HFFc6 (cell line): ENCODE measurements at regions not wholly inside any gene's neighbourhood (a gene's known extent, or its start where the extent isn't known, plus 50 kb on each side); places are given as distances from the start of the nearest gene placed in this dataset.

Experiments
- DNase-seq: peaks from one replicate; pipeline ENCODE4 v3.0.0-alpha.2; 2018
- H3K27ac Mint-ChIP-seq: 2 replicates; pipeline ENCODE4 v1.8.0; 2020; ENCODE audit warnings: mild to moderate bottlenecking, mixed read lengths
- H3K27me3 Mint-ChIP-seq: 2 replicates; pipeline ENCODE4 v1.8.0; 2021; ENCODE audit warnings: mild to moderate bottlenecking, moderate library complexity, mixed read lengths; ENCODE audit not compliant: insufficient read depth
- H3K36me3 Mint-ChIP-seq: 2 replicates; pipeline ENCODE4 v1.8.0; 2021; ENCODE audit warnings: low read depth, mixed read lengths
- H3K4me1 Mint-ChIP-seq: 2 replicates; pipeline ENCODE4 v1.8.0; 2020; ENCODE audit warnings: low read depth, mixed read lengths
- H3K4me3 Mint-ChIP-seq: 2 replicates; pipeline ENCODE4 v1.8.0; 2020; ENCODE audit warnings: mild to moderate bottlenecking, moderate library complexity, mixed read lengths
- H3K9me3 Mint-ChIP-seq: 2 replicates; pipeline ENCODE4 v1.8.0; 2020; ENCODE audit warnings: mild to moderate bottlenecking, mixed read lengths
- TF ChIP-seq, protein P1 (sequence below): fragments of 200-600 bp; sonication (generic); IDR thresholded peaks from 2 replicates; pipeline ENCODE4 v1.5.0; 2021; ENCODE audit warnings: antibody characterized with exemption, mild to moderate bottlenecking

DNA sequence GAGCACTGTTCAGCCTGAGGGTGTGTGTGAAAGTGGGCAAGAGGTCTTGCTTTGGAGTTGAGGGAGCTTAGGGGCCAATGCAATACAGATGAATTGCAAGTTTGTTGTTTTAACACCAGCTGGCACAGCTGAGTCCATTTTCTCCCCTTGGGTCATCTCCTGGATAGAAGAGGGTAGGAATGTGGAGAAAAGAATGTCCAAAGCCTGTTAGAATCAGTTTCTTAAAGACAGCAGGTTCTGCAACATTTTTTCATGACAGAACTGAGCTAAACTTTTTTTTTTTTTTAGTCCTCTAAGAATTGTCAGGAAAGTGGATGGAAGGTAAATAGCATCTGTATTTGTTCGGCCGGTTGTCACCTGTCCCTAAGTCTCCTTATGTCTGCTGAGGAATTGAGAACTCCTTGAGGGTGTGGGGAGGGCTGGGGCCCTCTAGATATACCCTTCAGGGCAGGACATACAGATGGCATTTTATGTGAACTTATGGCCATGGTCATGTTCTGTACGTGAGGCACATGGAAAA, 211.1 kb upstream of the CADM1 start:
- Mint-ChIP-seq H3K27me3 (no peaks in the 10 kb centered on the region), H3K36me3 (no peaks in the 10 kb centered on the region), H3K9me3 (peaks cover 66% of the 10 kb centered on the region), H3K4me1 (no peaks in the 10 kb centered on the region), H3K27ac (no peak overlapping the region), H3K4me3 (no peak overlapping the region)
- DNase-seq = no peak
- TF ChIP-seq, protein P1, sequence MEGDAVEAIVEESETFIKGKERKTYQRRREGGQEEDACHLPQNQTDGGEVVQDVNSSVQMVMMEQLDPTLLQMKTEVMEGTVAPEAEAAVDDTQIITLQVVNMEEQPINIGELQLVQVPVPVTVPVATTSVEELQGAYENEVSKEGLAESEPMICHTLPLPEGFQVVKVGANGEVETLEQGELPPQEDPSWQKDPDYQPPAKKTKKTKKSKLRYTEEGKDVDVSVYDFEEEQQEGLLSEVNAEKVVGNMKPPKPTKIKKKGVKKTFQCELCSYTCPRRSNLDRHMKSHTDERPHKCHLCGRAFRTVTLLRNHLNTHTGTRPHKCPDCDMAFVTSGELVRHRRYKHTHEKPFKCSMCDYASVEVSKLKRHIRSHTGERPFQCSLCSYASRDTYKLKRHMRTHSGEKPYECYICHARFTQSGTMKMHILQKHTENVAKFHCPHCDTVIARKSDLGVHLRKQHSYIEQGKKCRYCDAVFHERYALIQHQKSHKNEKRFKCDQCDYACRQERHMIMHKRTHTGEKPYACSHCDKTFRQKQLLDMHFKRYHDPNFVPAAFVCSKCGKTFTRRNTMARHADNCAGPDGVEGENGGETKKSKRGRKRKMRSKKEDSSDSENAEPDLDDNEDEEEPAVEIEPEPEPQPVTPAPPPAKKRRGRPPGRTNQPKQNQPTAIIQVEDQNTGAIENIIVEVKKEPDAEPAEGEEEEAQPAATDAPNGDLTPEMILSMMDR = no peak

DNA sequence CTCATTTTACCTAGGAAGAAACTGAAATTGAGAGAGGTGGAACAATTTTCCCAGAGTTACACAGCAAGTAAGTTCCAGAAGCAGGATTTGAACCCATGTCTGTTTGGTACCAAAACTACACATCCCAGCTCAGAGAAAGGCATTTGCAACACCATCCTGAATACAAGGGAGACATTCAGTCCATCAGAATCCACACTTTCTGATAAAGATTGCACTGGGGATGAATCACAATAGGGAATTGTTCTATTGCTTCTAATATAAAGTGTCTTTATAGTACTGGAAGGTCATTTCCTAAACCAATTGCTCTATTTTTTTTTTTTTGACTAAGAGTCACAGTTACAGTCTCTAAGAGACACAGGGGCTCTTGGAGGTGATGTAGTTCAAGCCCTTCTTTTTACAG, 208.1 kb upstream of the CADM1 start:
- H3K4me3 Mint-ChIP-seq = no peak overlapping the region
- no peaks in the 10 kb centered on the region for H3K4me1 Mint-ChIP-seq
- no peaks in the 10 kb centered on the region for H3K27me3 Mint-ChIP-seq
- DNase-seq = no peak
- H3K9me3 Mint-ChIP-seq = peaks cover 61% of the 10 kb centered on the region
- no peaks in the 10 kb centered on the region for H3K36me3 Mint-ChIP-seq
- H3K27ac Mint-ChIP-seq = no peak overlapping the region
- TF ChIP-seq, protein P1 = no peak

DNA sequence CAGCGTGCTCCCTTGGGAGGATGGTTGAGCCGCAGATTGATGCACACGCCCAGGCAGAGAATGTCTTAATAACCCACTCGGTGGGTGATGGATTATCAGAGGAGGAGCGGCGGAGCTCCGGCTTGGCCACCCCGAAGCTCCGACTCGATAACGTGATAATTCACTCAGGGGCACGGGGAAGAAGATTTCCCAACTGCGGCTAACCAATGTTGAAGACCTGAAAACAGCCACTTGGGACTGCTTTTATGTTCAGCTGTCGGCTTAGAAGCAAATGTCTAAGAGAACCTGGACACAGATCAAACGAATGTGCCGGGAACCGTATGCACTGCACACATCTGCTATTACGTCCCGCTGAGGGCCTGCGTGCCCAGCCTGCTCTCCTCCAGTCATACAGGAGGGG, 206.8 kb upstream of the CADM1 start:
- TF ChIP-seq, protein P1 = no peak
- no peak overlapping the region for H3K27ac Mint-ChIP-seq
- no peaks in the 10 kb centered on the region for H3K27me3 Mint-ChIP-seq
- H3K4me1 Mint-ChIP-seq = no peaks in the 10 kb centered on the region
- H3K4me3 Mint-ChIP-seq = no peak overlapping the region
- DNase-seq = no peak
- H3K36me3 Mint-ChIP-seq = no peaks in the 10 kb centered on the region
- peaks cover 68% of the 10 kb centered on the region for H3K9me3 Mint-ChIP-seq

DNA sequence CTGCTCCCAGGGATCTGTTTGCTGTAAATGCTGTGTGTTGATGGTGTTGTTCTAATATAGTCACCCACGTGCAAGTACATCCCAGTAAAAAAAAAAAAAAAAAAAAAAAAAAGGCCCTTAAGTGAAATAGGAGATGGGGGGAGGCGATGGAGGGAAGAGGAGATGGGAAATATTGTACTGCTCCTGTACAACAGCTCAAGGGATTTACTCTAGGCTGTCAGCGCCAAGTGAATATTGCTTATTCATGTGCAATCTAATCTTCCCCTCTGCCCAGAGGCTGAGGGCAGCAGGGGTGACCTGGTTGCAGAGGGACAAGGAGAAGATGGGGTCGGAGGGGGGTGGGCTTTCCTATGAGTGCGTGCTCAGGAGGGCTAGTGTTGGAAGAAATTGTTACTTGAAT, 206.2 kb upstream of the CADM1 start:
- TF ChIP-seq, protein P1 = no peak
- H3K27me3 Mint-ChIP-seq = no peaks in the 10 kb centered on the region
- peaks cover 62% of the 10 kb centered on the region for H3K9me3 Mint-ChIP-seq
- H3K4me1 Mint-ChIP-seq = no peaks in the 10 kb centered on the region
- no peak overlapping the region for H3K4me3 Mint-ChIP-seq
- no peaks in the 10 kb centered on the region for H3K36me3 Mint-ChIP-seq
- DNase-seq = no peak
- no peak overlapping the region for H3K27ac Mint-ChIP-seq

DNA sequence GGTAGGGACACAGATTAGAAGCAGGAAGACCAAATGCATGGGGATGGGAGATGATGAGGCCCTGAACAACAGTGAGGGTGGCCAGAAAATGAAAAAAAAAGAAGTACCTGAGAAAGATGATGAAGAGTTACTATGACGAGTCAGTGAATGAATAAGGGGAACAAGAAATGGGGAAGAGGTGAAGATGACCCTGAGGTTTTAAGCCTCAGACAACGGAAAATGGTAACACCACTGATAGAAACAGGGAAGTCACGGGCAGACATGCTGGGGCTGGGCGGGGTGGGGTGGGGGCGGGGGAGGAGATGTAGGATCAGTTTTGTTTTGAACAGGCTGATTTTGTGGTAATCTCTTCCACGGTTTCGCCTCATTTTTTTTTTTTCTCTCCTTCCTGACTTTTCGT, 205.1 kb upstream of the CADM1 start:
- no peaks in the 10 kb centered on the region for H3K27me3 Mint-ChIP-seq
- no peaks in the 10 kb centered on the region for H3K4me1 Mint-ChIP-seq
- TF ChIP-seq, protein P1 = no peak
- H3K4me3 Mint-ChIP-seq = no peak overlapping the region
- no peak overlapping the region for H3K27ac Mint-ChIP-seq
- H3K36me3 Mint-ChIP-seq = no peaks in the 10 kb centered on the region
- no peak for DNase-seq
- peaks cover 59% of the 10 kb centered on the region for H3K9me3 Mint-ChIP-seq
